ENCODE measurements at regions not wholly inside any gene's neighbourhood (a gene's known extent, or its start where the extent isn't known, plus 50 kb on each side); places are given as distances from the start of the nearest gene placed in this dataset.

DNA sequence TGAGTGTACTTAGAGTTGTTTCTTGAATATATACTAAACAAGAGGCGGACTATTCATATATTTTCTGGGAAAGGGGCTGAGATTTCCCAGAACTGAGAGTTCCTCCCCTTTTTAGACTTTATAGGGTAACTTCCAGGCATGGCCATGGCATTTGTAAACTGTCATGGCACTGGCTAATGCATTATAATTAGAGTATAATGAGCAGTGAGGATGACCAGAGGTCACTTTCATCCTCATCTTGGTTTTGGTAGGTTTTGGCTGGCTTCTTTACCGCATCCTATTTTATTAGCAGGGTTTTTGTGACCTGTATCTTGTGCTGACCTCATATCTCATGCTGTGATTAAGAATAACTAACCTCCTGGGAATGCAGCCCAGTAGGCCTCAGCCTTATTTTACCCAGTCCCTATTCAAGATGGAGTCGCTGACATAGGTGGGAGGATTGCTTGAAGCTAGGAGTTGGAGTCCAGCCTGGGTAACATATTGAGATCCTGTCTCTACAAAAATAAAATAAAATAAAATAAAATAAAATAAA is 91.4 kb downstream of the MOBP start:
- Histone ChIP-seq H3K27ac (no peak overlapping the region), H3K4me1 (no peaks in the 10 kb centered on the region), H3K36me3 (no peaks in the 10 kb centered on the region), H3K27me3 (no peaks in the 10 kb centered on the region), H3K4me3 (no peak overlapping the region), H3K9me3 (no peaks in the 10 kb centered on the region)
- DNase-seq: no peak
- no peak for TF ChIP-seq POLR2A (IDR thresholded peaks at IDR 0.05)
- TF ChIP-seq, protein P1, sequence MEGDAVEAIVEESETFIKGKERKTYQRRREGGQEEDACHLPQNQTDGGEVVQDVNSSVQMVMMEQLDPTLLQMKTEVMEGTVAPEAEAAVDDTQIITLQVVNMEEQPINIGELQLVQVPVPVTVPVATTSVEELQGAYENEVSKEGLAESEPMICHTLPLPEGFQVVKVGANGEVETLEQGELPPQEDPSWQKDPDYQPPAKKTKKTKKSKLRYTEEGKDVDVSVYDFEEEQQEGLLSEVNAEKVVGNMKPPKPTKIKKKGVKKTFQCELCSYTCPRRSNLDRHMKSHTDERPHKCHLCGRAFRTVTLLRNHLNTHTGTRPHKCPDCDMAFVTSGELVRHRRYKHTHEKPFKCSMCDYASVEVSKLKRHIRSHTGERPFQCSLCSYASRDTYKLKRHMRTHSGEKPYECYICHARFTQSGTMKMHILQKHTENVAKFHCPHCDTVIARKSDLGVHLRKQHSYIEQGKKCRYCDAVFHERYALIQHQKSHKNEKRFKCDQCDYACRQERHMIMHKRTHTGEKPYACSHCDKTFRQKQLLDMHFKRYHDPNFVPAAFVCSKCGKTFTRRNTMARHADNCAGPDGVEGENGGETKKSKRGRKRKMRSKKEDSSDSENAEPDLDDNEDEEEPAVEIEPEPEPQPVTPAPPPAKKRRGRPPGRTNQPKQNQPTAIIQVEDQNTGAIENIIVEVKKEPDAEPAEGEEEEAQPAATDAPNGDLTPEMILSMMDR (IDR thresholded peaks at IDR 0.05): no peak
- intact Hi-C loops (cut with DNase I; ENCODE audit: low total_unique reads): no loop called here

DNA sequence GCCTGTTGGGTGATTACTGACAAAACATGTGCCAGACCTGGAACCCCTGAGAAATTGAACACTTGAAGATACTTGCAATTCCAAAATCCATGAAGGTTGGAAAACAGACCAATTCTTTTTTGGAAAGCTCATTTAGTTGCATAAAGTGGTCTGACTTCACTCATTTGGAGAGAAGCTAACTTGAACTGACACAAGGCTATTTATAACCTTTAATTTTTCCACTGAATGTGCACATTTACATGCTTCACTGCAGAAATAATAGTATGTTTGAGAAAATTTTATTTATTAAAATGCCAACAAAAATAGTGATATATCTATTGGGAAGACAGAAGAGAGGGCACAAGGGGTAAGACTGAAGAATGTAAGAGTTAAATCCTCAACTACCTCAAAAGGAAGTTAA is 92.1 kb downstream of the MOBP start:
- no peak for DNase-seq
- Histone ChIP-seq H3K27me3 (no peaks in the 10 kb centered on the region), H3K4me1 (no peaks in the 10 kb centered on the region), H3K36me3 (no peaks in the 10 kb centered on the region), H3K4me3 (no peak overlapping the region), H3K9me3 (no peaks in the 10 kb centered on the region), H3K27ac (no peak overlapping the region)
- intact Hi-C loops (cut with DNase I; ENCODE audit: low total_unique reads): no loop called here
- no peak for TF ChIP-seq POLR2A (IDR thresholded peaks at IDR 0.05)
- TF ChIP-seq, protein P1 (IDR thresholded peaks at IDR 0.05): no peak

DNA sequence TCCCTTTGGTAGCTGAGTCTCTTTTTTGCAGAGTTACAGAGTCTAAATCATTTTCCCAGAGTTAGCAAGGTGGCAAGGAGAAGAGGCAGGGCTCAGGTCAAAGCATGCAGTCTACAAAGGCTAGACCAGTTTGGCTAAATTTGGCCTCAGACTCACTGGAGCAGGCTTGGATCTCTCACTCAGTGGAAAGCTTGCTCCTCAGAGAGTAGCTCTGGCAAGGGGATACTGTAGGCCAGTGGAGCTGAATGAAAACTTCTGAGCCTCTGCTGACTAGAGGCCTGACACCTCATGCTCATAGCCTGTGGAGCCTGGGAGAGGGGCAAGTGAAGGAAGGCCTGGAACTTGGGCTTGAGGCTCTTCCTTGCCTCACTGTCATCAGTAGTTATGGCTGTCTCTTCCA is 101.0 kb downstream of the MOBP start:
- Histone ChIP-seq H3K4me3 (no peak overlapping the region), H3K4me1 (no peaks in the 10 kb centered on the region), H3K9me3 (no peaks in the 10 kb centered on the region), H3K36me3 (no peaks in the 10 kb centered on the region), H3K27ac (no peak overlapping the region), H3K27me3 (no peaks in the 10 kb centered on the region)
- DNase-seq: no peak
- intact Hi-C loops (cut with DNase I; ENCODE audit: low total_unique reads): no loop called here
- TF ChIP-seq POLR2A (IDR thresholded peaks at IDR 0.05): no peak
- TF ChIP-seq, protein P1 (IDR thresholded peaks at IDR 0.05): no peak

DNA sequence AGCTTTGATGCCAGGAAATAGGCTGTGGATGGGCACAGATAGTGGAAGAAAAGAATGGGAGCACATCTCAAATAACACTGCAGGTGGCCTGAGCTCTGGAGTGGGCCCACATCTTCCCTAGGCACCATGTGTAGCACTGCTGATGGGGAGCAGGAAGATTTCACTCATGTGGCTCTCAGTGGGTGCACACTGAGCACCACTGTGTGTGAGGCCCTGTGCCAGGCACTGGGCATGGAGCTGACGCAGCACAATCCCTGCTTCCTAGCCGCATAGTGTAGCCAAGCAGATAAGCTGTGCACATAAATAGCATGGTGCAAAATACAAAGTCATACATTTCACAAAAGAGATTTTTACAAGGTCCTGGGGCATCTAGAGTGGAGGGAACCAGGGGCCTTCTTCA is 101.6 kb downstream of the MOBP start:
- no peaks in the 10 kb centered on the region for H3K27me3 ChIP-seq
- no peaks in the 10 kb centered on the region for H3K9me3 ChIP-seq
- no peak for DNase-seq
- no peak overlapping the region for H3K4me3 ChIP-seq
- no peaks in the 10 kb centered on the region for H3K4me1 ChIP-seq
- H3K27ac ChIP-seq: no peak overlapping the region
- intact Hi-C loops (cut with DNase I; ENCODE audit: low total_unique reads): no loop called here
- H3K36me3 ChIP-seq: no peaks in the 10 kb centered on the region
- TF ChIP-seq, protein P1 (IDR thresholded peaks at IDR 0.05): no peak
- no peak for TF ChIP-seq POLR2A (IDR thresholded peaks at IDR 0.05)

DNA sequence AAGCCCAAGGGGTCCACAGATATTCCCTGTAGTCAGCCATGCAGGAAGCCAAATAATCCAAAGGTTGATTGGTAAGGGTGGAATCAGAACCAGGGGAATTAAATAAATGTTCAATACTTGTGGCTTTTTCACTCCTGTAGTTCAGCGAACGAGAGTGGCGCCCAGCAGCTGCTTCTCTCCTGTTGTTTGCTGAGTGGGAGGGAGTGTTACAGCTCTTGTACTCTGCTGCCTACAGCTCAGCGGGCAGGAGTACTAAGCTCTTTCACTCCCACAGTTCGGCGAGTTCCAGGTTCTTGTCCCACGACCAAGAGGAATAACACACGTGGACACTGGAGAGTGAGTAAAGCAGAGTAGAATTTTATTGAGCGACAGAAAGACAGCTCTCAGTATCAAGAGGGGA is 105.9 kb downstream of the MOBP start:
- no peak overlapping the region for H3K4me3 ChIP-seq
- intact Hi-C loops (cut with DNase I; ENCODE audit: low total_unique reads): no loop called here
- H3K4me1 ChIP-seq: no peaks in the 10 kb centered on the region
- DNase-seq: no peak
- H3K9me3 ChIP-seq: no peaks in the 10 kb centered on the region
- no peaks in the 10 kb centered on the region for H3K27me3 ChIP-seq
- TF ChIP-seq, protein P1 (IDR thresholded peaks at IDR 0.05): no peak
- no peak for TF ChIP-seq POLR2A (IDR thresholded peaks at IDR 0.05)
- no peak overlapping the region for H3K27ac ChIP-seq
- no peaks in the 10 kb centered on the region for H3K36me3 ChIP-seq

Measured in uterus (tissue), 3 donors.